ENCODE measurements at regions not wholly inside any gene's neighbourhood (a gene's known extent, or its start where the extent isn't known, plus 50 kb on each side); places are given as distances from the start of the nearest gene placed in this dataset.

- TF ChIP-seq POLR2A (IDR thresholded peaks at IDR 0.05; ENCODE audit: low read length) (no peak), GATA1 (IDR thresholded peaks at IDR 0.05; ENCODE audit: low read depth, low read length) (no peak)
Observed at GRCh38 chr10:129236274-129236691, 230.8 kb upstream of the MGMT start.

Data from erythroblast (primary cell).